IMR-90 (cell line): ENCODE measurements at regions not wholly inside any gene's neighbourhood (a gene's known extent, or its start where the extent isn't known, plus 50 kb on each side); places are given as distances from the start of the nearest gene placed in this dataset.

Experiments used
- ATAC-seq: fragments of 200-7000 bp; cut with Tn5 transposase; 2 replicates; pipeline ENCODE4 v1.9.1; 2020; ENCODE audit warnings: low read depth, mild to moderate bottlenecking, moderate library complexity
- BruUV-seq: library from RNA; stranded (reverse); fragments of 400-500 nt; replicated peaks from 2 replicates; lab custom pipeline; 2021; lab: Mats Ljungman, UMichigan
- CTCF ChIA-PET: fragments of 300-600 bp; formaldehyde crosslinking; extraction: SDS; loops from one replicate; lab custom pipeline; 2021; ENCODE audit warnings: antibody characterized with exemption; lab: Yijun Ruan, JAX
- POLR2A ChIA-PET: fragments of 300-600 bp; sonication (Branson Sonifier 250); formaldehyde crosslinking; loops from one replicate; lab custom pipeline; 2022; ENCODE audit warnings: antibody characterized with exemption; ENCODE audit not compliant: unreplicated experiment; lab: Charles Lee
- DNase-seq: peaks from one replicate; pipeline ENCODE4 v3.0.0; 2013
- H2AFZ ChIP-seq: replicated peaks from 2 replicates; pipeline ENCODE3; 2013; ENCODE audit warnings: low read length, mild to moderate bottlenecking; ENCODE audit not compliant: poor library complexity
- H2AK5ac ChIP-seq: 2 replicates; pipeline ENCODE4 v1.6.1; 2013; ENCODE audit warnings: low read depth, low read length, inconsistent platforms
- H2AK9ac ChIP-seq: replicated peaks from 2 replicates; pipeline ENCODE3; 2013; ENCODE audit warnings: mild to moderate bottlenecking, low read depth, low read length, moderate library complexity; ENCODE audit not compliant: poor library complexity
- H2BK120ac ChIP-seq: 2 replicates; pipeline ENCODE4 v1.6.1; 2013; ENCODE audit warnings: low read depth, low read length, inconsistent platforms
- H2BK15ac ChIP-seq: 3 replicates; pipeline ENCODE4 v1.6.1; 2013; ENCODE audit warnings: low read depth, low read length, inconsistent platforms
- H2BK20ac ChIP-seq: 2 replicates; pipeline ENCODE4 v1.6.1; 2013; ENCODE audit warnings: low read depth, mild to moderate bottlenecking, inconsistent platforms, low read length, moderate library complexity
- H2BK5ac ChIP-seq: 2 replicates; pipeline ENCODE4 v1.6.1; 2013; ENCODE audit warnings: mild to moderate bottlenecking, low read depth, low read length, inconsistent platforms; ENCODE audit not compliant: poor library complexity, severe bottlenecking
- H3K14ac ChIP-seq: replicated peaks from 2 replicates; pipeline ENCODE4 v1.6.1; 2013; ENCODE audit warnings: low read depth, low read length, inconsistent platforms
- H3K18ac ChIP-seq: 2 replicates; pipeline ENCODE4 v1.6.1; 2013; ENCODE audit warnings: low read depth, low read length, control low read depth
- H3K23ac ChIP-seq: 2 replicates; pipeline ENCODE4 v1.6.1; 2013; ENCODE audit warnings: low read depth, low read length, inconsistent platforms
- H3K27ac ChIP-seq: 2 replicates; pipeline ENCODE4 v1.5.1; 2013; ENCODE audit warnings: mild to moderate bottlenecking, control low read depth, low read length; ENCODE audit not compliant: insufficient read depth
- H3K27me3 ChIP-seq: 2 replicates; pipeline ENCODE4 v1.6.1; 2013; ENCODE audit warnings: low read length; ENCODE audit not compliant: control insufficient read depth, insufficient read depth
- H3K36me3 ChIP-seq: 2 replicates; pipeline ENCODE4 v1.6.1; 2013; ENCODE audit warnings: low read length, mixed read lengths; ENCODE audit not compliant: control insufficient read depth, insufficient read depth
- H3K4ac ChIP-seq: 2 replicates; pipeline ENCODE4 v1.6.1; 2013; ENCODE audit warnings: low read depth, low read length, inconsistent platforms
- H3K4me1 ChIP-seq: 2 replicates; pipeline ENCODE4 v1.6.1; 2013; ENCODE audit warnings: low read length, mixed read lengths; ENCODE audit not compliant: control insufficient read depth, insufficient read depth
- H3K4me2 ChIP-seq: 2 replicates; pipeline ENCODE4 v1.6.1; 2013; ENCODE audit warnings: low read depth, mild to moderate bottlenecking, control low read depth, low read length, moderate library complexity
- H3K4me3 ChIP-seq: 2 replicates; pipeline ENCODE4 v1.5.1; 2013; ENCODE audit warnings: low read depth, mild to moderate bottlenecking, control low read depth, low read length, moderate library complexity; ENCODE audit not compliant: insufficient read depth
- H3K56ac ChIP-seq: 2 replicates; pipeline ENCODE4 v1.6.1; 2013; ENCODE audit warnings: low read length, inconsistent platforms; ENCODE audit not compliant: insufficient read depth; ENCODE audit errors: extremely low read depth
- H3K79me1 ChIP-seq, 2 experiments: 2 replicates each; pipeline ENCODE4 v1.6.1; 2013; ENCODE audit warnings: low read length in 2 of 2, inconsistent platforms in 1 of 2, low read depth in 1 of 2
- H3K9ac ChIP-seq: 2 replicates; pipeline ENCODE4 v1.6.1; 2013; ENCODE audit warnings: low read depth, low read length, control low read depth
- H3K9me1 ChIP-seq: 2 replicates; pipeline ENCODE4 v1.6.1; 2013; ENCODE audit warnings: low read length, inconsistent platforms; ENCODE audit not compliant: insufficient read depth
- H3K9me3 ChIP-seq: 2 replicates; pipeline ENCODE4 v1.6.1; 2013; ENCODE audit warnings: low read length; ENCODE audit not compliant: control insufficient read depth, insufficient read depth
- H4K20me1 ChIP-seq: 2 replicates; pipeline ENCODE4 v1.6.1; 2013; ENCODE audit warnings: low read length, inconsistent platforms; ENCODE audit not compliant: insufficient read depth
- H4K5ac ChIP-seq: 2 replicates; pipeline ENCODE4 v1.6.1; 2013; ENCODE audit warnings: mild to moderate bottlenecking, low read depth, low read length, control low read depth
- H4K8ac ChIP-seq, 2 experiments: 2 replicates each; pipeline ENCODE4 v1.6.1; 2013; ENCODE audit warnings: low read depth in 2 of 2, low read length in 2 of 2, control low read depth in 1 of 2, inconsistent platforms in 1 of 2
- H4K91ac ChIP-seq: 2 replicates; pipeline ENCODE4 v1.6.1; 2013; ENCODE audit warnings: low read depth, low read length, inconsistent platforms; ENCODE audit not compliant: insufficient read depth
- MAZ ChIP-seq: IDR thresholded peaks from 2 replicates; pipeline ENCODE4 v1.6.1; 2012; ENCODE audit warnings: low read depth, mild to moderate bottlenecking, low read length, improper control_type of control experiment, moderate library complexity, borderline replicate concordance
- RAD21 ChIP-seq: IDR thresholded peaks from 2 replicates; pipeline ENCODE4 v1.6.1; 2012; ENCODE audit warnings: low read length, improper control_type of control experiment
- RFX5 ChIP-seq: IDR thresholded peaks from 2 replicates; pipeline ENCODE4 v1.8.0; 2012; ENCODE audit warnings: low read depth, mild to moderate bottlenecking, low read length, moderate library complexity
- WGBS, 2 experiments: methylation state at CpG; one replicate each; pipeline versions ENCODE4 v1.1.5 to v1.1.7; 2013; ENCODE audit warnings: missing lambda C conversion rate in 2 of 2; ENCODE audit not compliant: insufficient read length in 1 of 2; ENCODE audit errors: extremely low coverage in 2 of 2; 5-methylcytosine and 5-hydroxymethylcytosine counted together
- dilution Hi-C: fragments of 300-500 bp; cut with HindIII; formaldehyde crosslinking; loops from one replicate; pipeline ENCODE4 v1.14.3; 2018; ENCODE audit warnings: low sequenced_read_pairs; ENCODE audit not compliant: unreplicated experiment
- in situ Hi-C: fragments of 300-500 bp; cut with MboI; formaldehyde crosslinking; loops from 3 replicates; pipeline ENCODE4 v1.14.3; 2019; ENCODE audit warnings: low sequenced_read_pairs, inconsistent platforms, mixed read lengths
- intact Hi-C: fragments of 100-400 bp; cut with micrococcal nuclease; formaldehyde crosslinking; loops from 2 replicates; pipeline ENCODE4 v1.10.0; 2022

- Histone ChIP-seq H2AFZ (no peak overlapping the region), H3K4me2 (no peak overlapping the region), H2AK9ac (no peak overlapping the region), H3K9me1 (no peaks in the 10 kb centered on the region), H3K4me3 (no peak overlapping the region), H3K4me1 (no peaks in the 10 kb centered on the region), H2BK5ac (no peak overlapping the region), H3K18ac (no peak overlapping the region), H3K56ac (no peak overlapping the region), H2BK20ac (no peak overlapping the region), H3K36me3 (no peaks in the 10 kb centered on the region), H4K20me1 (no peaks in the 10 kb centered on the region), H2BK120ac (no peak overlapping the region), H3K9me3 (no peaks in the 10 kb centered on the region), H4K5ac (no peak overlapping the region), H4K91ac (no peak overlapping the region), H3K4ac (no peak overlapping the region), H3K9ac (no peak overlapping the region), H3K27ac (no peak overlapping the region), H4K8ac (no peak overlapping the region), H2BK15ac (no peak overlapping the region), H3K79me1 (no peaks in the 10 kb centered on the region), H3K23ac (no peak overlapping the region), H3K14ac (no peak overlapping the region), H3K27me3 (no peaks in the 10 kb centered on the region), H2AK5ac (no peak overlapping the region)
- ATAC-seq (peak; percentile 44), DNase-seq (peak; percentile 21)
- no TSS peak for BruUV-seq
- ChIA-PET CTCF (no interaction called here), POLR2A (interaction anchor here (0.9 kb wide), 1 partner anchor 16 kb away, joined by 3 read pairs; no protein-coding TSS in a partner anchor)
- intact Hi-C loops = no loop called here
- no CpG with 5 or more reads among the region's 6 CpGs for WGBS, 2 experiments
- in situ Hi-C loops = no loop called here
- dilution Hi-C loops = no loop called here
- TF ChIP-seq RFX5 (no peak), MAZ (no peak), RAD21 (no peak)
These were observed 183.0 kb downstream of the CYYR1 start for GRCh38 chr21:26389971-26390641.
